Keratinocyte (primary cell): ENCODE measurements at regions not wholly inside any gene's neighbourhood (a gene's known extent, or its start where the extent isn't known, plus 50 kb on each side); places are given as distances from the start of the nearest gene placed in this dataset.

ENCODE experiments used
- CTCF ChIP-seq, 3 experiments: IDR thresholded peaks in 1 of 3; conservative IDR thresholded peaks in 1 of 3; optimal IDR thresholded peaks in 1 of 3; 2 replicates in 2 of 3; 3 replicates in 1 of 3; pipeline versions ENCODE3 to v1.5.1; 2011; ENCODE audit warnings: low read length in 3 of 3, mild to moderate bottlenecking in 3 of 3, moderate library complexity in 2 of 3, control low read depth in 1 of 3, inconsistent platforms in 1 of 3; ENCODE audit not compliant: insufficient read depth in 2 of 3; ENCODE audit errors: extremely low read depth in 1 of 3
- EZH2 ChIP-seq: IDR thresholded peaks from one replicate; pipeline ENCODE4 v1.6.1; 2012; ENCODE audit warnings: inconsistent platforms, mild to moderate bottlenecking, low read length, moderate library complexity

DNA sequence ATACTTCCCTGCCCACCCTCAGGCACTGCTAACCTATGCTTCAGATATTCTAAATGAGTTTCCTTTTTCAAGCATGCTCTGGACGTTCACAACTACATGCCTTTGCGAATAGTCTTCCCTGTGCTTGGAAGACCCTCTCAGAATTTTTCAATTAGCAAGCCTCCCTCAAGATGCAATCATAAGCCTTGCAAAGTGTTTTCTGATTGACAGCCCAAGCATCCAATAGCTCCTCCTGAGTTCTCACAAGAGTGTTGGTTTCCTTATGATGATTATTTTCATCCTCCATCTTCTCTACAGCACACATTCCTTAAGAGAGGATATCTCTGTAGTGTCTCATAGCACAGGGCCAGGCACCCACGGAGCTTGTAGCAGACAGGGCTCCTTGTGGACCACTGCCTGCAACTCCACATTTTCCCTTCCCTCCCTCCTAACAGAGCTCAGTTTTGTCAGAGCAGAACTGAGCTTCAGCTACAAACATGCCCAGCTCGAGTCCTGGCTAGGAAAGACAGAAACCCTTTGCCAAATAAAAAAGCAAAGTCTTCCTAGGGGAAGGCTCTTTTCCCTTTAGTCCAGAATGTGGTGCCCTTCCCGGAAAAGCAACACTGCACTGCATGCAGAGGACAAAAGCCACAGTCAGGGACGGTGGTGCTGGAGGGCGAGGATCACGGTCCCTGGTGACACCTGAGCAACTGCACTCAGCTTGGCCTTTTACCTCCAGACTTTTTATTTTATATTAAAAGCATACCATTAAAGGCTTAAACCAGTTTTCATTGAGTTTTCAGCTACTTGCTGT, 819.8 kb upstream of the ID2 start:
- TF ChIP-seq CTCF (optimal IDR thresholded peaks at IDR 0.05 in 1 of 3, IDR thresholded peaks at IDR 0.05 in 1 of 3, conservative IDR thresholded peaks at IDR 0.05 in 1 of 3; ENCODE audit: extremely low read depth in 1 of 3, insufficient read depth in 2 of 3, low read length in 3 of 3) (no peak), EZH2 (no peak)
